ENCODE measurements at regions not wholly inside any gene's neighbourhood (a gene's known extent, or its start where the extent isn't known, plus 50 kb on each side); places are given as distances from the start of the nearest gene placed in this dataset.

DNA sequence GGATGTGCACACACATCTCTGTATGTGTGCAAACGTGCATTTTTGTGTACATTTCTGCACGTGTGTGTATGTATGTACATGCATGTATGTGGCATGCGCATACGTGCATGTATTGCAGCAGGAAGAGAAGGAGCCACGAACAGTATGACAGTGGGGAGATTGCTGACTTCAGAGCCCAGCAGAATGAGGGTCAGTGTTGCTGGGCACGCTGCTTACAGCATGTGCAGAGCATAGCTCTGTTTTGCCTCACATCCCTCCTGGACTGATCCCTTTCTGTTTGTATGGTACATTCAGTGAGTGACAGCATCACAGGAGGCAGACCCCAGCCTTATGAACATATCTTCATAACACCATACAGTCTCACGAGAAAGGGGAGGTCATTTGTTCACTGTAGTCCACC lies 934.0 kb upstream of the EEF2KMT start:
- no peak for TF ChIP-seq EZH2 (IDR thresholded peaks at IDR 0.05; ENCODE audit: low read length, unreplicated experiment)
- TF ChIP-seq, protein P1, sequence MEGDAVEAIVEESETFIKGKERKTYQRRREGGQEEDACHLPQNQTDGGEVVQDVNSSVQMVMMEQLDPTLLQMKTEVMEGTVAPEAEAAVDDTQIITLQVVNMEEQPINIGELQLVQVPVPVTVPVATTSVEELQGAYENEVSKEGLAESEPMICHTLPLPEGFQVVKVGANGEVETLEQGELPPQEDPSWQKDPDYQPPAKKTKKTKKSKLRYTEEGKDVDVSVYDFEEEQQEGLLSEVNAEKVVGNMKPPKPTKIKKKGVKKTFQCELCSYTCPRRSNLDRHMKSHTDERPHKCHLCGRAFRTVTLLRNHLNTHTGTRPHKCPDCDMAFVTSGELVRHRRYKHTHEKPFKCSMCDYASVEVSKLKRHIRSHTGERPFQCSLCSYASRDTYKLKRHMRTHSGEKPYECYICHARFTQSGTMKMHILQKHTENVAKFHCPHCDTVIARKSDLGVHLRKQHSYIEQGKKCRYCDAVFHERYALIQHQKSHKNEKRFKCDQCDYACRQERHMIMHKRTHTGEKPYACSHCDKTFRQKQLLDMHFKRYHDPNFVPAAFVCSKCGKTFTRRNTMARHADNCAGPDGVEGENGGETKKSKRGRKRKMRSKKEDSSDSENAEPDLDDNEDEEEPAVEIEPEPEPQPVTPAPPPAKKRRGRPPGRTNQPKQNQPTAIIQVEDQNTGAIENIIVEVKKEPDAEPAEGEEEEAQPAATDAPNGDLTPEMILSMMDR (conservative IDR thresholded peaks at IDR 0.05; ENCODE audit: low read depth, low read length) = no peak
